ENCODE measurements at regions not wholly inside any gene's neighbourhood (a gene's known extent, or its start where the extent isn't known, plus 50 kb on each side); places are given as distances from the start of the nearest gene placed in this dataset.
A peak's percentile ranks its signal among the peaks of the same experiment; 100 is the strongest.

DNA sequence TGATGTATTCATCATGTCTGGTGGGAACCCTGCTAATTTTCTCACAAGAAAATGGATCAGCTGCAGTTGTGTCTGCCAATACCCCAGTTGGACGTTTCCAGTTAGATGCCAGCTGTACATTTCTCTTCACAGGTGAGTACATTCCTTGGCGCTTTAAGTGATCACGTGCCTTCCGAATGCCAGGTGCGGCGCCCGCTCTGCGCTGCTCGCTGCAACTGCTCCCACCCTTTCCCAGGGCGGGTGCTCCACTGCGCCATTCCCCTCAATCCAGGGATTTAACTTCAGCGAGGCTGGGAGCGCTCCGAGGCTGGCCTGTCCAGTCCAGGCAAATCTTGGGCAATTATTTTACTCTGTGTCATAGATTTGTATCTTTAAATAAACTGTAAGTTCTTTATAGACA is 225.0 kb upstream of the RAB6C start:
- Histone ChIP-seq H3K9me3 (ENCODE audit: control insufficient read depth in 2 of 2, low read length in 2 of 2) (no peaks in the 10 kb centered on the region), H3K36me3 (ENCODE audit: control insufficient read depth, insufficient read depth, low read length) (no peaks in the 10 kb centered on the region), H3K4me1 (ENCODE audit: control insufficient read depth, insufficient read depth, low read length, poor library complexity, severe bottlenecking) (no peaks in the 10 kb centered on the region), H3K4me3 (ENCODE audit: low read depth, low read length) (no peak overlapping the region), H3K27me3 (ENCODE audit: control insufficient read depth, insufficient read depth, low read length) (no peaks in the 10 kb centered on the region), H3K27ac (ENCODE audit: insufficient read depth, low read length, poor library complexity, severe bottlenecking) (no peak overlapping the region)
- DNase-seq = no peak
- Mint-ChIP-seq H3K9me3 (peaks cover 0 to 2% (median 0%) of the 10 kb centered on the region in 7 donors), H3K4me3 (no peak overlapping the region), H3K27ac (no peak overlapping the region), H3K36me3 (no peaks in the 10 kb centered on the region), H3K4me1 (no peaks in the 10 kb centered on the region), H3K27me3 (no peaks in the 10 kb centered on the region)
- ATAC-seq (ENCODE audit: low read depth in 2 of 2) = no peak

DNA sequence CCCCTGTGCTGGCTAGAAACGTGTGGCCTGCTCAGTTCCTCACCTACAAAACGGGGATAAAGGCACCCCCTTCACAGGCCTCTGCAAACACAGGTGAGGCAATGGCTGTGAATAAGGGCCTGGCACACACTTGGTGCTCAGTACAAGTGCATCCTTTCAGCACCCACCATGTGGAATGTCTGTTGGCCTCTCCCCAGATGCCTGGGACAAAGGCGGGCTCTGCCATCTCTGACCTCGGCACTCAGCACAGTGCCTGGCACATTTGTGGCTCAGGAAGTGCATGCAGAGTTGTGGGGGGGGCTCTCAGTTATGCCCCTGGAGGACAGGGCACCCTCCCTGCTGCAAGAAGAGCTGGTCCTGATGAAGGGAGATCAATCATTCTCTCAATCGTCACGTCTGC is 224.6 kb upstream of the RAB6C start:
- Mint-ChIP-seq H3K27ac (no peak overlapping the region), H3K9me3 (peaks cover 0 to 2% (median 0%) of the 10 kb centered on the region in 7 donors), H3K4me1 (no peaks in the 10 kb centered on the region), H3K4me3 (no peak overlapping the region), H3K36me3 (no peaks in the 10 kb centered on the region), H3K27me3 (no peaks in the 10 kb centered on the region)
- no peaks in the 10 kb centered on the region for H3K36me3 ChIP-seq (ENCODE audit: control insufficient read depth, insufficient read depth, low read length)
- no peaks in the 10 kb centered on the region for H3K4me1 ChIP-seq (ENCODE audit: control insufficient read depth, insufficient read depth, low read length, poor library complexity, severe bottlenecking)
- H3K27ac ChIP-seq (ENCODE audit: insufficient read depth, low read length, poor library complexity, severe bottlenecking) = no peak overlapping the region
- DNase-seq (no peak), ATAC-seq (ENCODE audit: low read depth in 2 of 2) (no peak)
- no peaks in the 10 kb centered on the region for H3K27me3 ChIP-seq (ENCODE audit: control insufficient read depth, insufficient read depth, low read length)
- no peaks in the 10 kb centered on the region for H3K9me3 ChIP-seq (ENCODE audit: control insufficient read depth in 2 of 2, low read length in 2 of 2)
- no peak overlapping the region for H3K4me3 ChIP-seq (ENCODE audit: low read depth, low read length)

GRCh38 chr2:129755786-129756185 is 223.7 kb upstream of the RAB6C start:
- no peaks in the 10 kb centered on the region for H3K36me3 Mint-ChIP-seq
- no peak overlapping the region for H3K4me3 Mint-ChIP-seq
- H3K4me1 Mint-ChIP-seq = no peaks in the 10 kb centered on the region
- DNase-seq (no peak), ATAC-seq (ENCODE audit: low read depth in 2 of 2) (no peak)
- Histone ChIP-seq H3K27me3 (ENCODE audit: control insufficient read depth, insufficient read depth, low read length) (no peaks in the 10 kb centered on the region), H3K9me3 (ENCODE audit: control insufficient read depth in 2 of 2, low read length in 2 of 2) (no peaks in the 10 kb centered on the region), H3K36me3 (ENCODE audit: control insufficient read depth, insufficient read depth, low read length) (no peaks in the 10 kb centered on the region), H3K4me1 (ENCODE audit: control insufficient read depth, insufficient read depth, low read length, poor library complexity, severe bottlenecking) (no peaks in the 10 kb centered on the region), H3K27ac (ENCODE audit: insufficient read depth, low read length, poor library complexity, severe bottlenecking) (no peak overlapping the region), H3K4me3 (ENCODE audit: low read depth, low read length) (no peak overlapping the region)
- peaks cover 0 to 1% (median 0%) of the 10 kb centered on the region in 7 donors for H3K9me3 Mint-ChIP-seq
- H3K27ac Mint-ChIP-seq = peak overlapping the region in 2 of 3 donors; percentile 29 to 57
- no peaks in the 10 kb centered on the region for H3K27me3 Mint-ChIP-seq

GRCh38 chr2:129756276-129756675 is 223.2 kb upstream of the RAB6C start:
- Mint-ChIP-seq H3K4me3 (no peak overlapping the region), H3K36me3 (no peaks in the 10 kb centered on the region), H3K27me3 (no peaks in the 10 kb centered on the region), H3K27ac (no peak overlapping the region), H3K9me3 (no peaks in the 10 kb centered on the region), H3K4me1 (no peaks in the 10 kb centered on the region)
- H3K27ac ChIP-seq (ENCODE audit: insufficient read depth, low read length, poor library complexity, severe bottlenecking) = no peak overlapping the region
- H3K4me1 ChIP-seq (ENCODE audit: control insufficient read depth, insufficient read depth, low read length, poor library complexity, severe bottlenecking) = no peaks in the 10 kb centered on the region
- DNase-seq (no peak), ATAC-seq (ENCODE audit: low read depth in 2 of 2) (no peak)
- no peak overlapping the region for H3K4me3 ChIP-seq (ENCODE audit: low read depth, low read length)
- no peaks in the 10 kb centered on the region for H3K36me3 ChIP-seq (ENCODE audit: control insufficient read depth, insufficient read depth, low read length)
- no peaks in the 10 kb centered on the region for H3K9me3 ChIP-seq (ENCODE audit: control insufficient read depth in 2 of 2, low read length in 2 of 2)
- no peaks in the 10 kb centered on the region for H3K27me3 ChIP-seq (ENCODE audit: control insufficient read depth, insufficient read depth, low read length)

DNA sequence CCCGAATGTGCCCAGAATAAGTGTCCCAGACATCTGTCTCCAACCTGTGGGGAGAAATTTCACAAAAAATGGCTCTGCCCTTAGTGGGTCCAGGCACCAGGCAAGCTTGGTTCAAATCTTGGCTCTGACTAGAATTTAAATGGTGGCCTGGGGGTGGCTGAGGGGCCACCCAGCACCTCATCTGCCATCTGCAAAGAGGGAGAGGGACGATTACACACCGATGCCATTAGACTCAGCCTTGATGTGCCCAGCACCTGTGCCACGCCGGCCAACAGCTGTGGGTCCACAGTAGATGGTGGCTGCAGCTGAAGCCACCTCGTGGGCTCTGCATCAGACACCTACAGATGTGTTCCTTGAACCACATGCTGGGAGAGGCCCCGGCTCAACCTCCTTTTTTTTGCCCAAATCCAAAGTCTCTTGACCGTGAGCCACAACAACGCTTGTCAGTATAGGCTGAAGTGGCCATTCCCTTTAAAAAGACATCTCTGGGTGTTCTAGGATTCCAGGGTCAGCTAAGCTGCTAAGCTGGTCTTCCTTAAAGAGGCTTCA is 222.0 kb upstream of the RAB6C start:
- DNase-seq (no peak), ATAC-seq (ENCODE audit: low read depth in 2 of 2) (no peak)
- Mint-ChIP-seq H3K27me3 (no peaks in the 10 kb centered on the region), H3K4me1 (no peaks in the 10 kb centered on the region), H3K9me3 (no peaks in the 10 kb centered on the region), H3K27ac (no peak overlapping the region), H3K36me3 (no peaks in the 10 kb centered on the region), H3K4me3 (no peak overlapping the region)
- Histone ChIP-seq H3K9me3 (ENCODE audit: control insufficient read depth in 2 of 2, low read length in 2 of 2) (no peaks in the 10 kb centered on the region), H3K4me1 (ENCODE audit: control insufficient read depth, insufficient read depth, low read length, poor library complexity, severe bottlenecking) (no peaks in the 10 kb centered on the region), H3K4me3 (ENCODE audit: low read depth, low read length) (no peak overlapping the region), H3K27me3 (ENCODE audit: control insufficient read depth, insufficient read depth, low read length) (no peaks in the 10 kb centered on the region), H3K36me3 (ENCODE audit: control insufficient read depth, insufficient read depth, low read length) (no peaks in the 10 kb centered on the region), H3K27ac (ENCODE audit: insufficient read depth, low read length, poor library complexity, severe bottlenecking) (no peak overlapping the region)

GRCh38 chr2:129757915-129758783 is 221.3 kb upstream of the RAB6C start:
- Mint-ChIP-seq H3K4me3 (peak overlapping the region in 2 of 4 donors; percentile 11 to 43), H3K9me3 (no peaks in the 10 kb centered on the region)

DNA sequence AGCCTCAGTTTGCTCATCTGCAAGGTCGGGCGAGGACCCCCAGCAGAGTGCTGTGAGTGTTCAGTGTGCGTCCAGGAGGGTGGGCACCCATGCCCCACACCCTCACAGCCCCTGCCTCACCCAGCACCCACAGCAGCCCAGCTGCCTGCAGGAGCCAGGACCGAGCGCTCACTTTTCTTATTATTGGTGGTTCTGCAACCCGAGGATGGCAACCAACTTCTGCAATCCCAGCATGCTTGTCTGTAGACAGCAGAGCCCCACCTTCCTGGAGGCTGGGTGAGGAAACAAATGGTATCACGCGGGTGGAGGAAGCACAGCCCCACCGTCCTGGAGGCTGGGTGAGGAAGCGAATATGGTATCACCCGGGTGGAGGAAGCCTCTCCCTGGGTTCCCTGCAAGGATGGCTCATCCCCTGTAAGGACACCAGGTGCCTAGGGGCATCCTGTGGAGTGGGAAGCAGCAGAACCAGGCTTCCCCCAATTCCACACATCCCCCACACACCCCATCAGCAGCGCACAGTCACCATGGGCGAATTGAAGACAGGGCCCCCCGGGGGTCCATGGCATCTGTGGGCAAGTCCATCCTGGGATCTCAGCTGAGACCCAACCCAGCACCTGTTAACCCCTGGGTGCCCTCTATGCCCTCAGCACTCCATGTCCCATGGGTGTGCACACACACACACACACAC is 220.5 kb upstream of the RAB6C start:
- no peak for DNase-seq
- H3K27ac ChIP-seq (ENCODE audit: insufficient read depth, low read length, poor library complexity, severe bottlenecking) = no peak overlapping the region
- no peaks in the 10 kb centered on the region for H3K4me1 ChIP-seq (ENCODE audit: control insufficient read depth, insufficient read depth, low read length, poor library complexity, severe bottlenecking)
- no peak overlapping the region for H3K4me3 ChIP-seq (ENCODE audit: low read depth, low read length)
- no peaks in the 10 kb centered on the region for H3K27me3 ChIP-seq (ENCODE audit: control insufficient read depth, insufficient read depth, low read length)
- Mint-ChIP-seq H3K9me3 (no peaks in the 10 kb centered on the region), H3K27ac (no peak overlapping the region), H3K36me3 (no peaks in the 10 kb centered on the region), H3K4me3 (peak overlapping the region in 2 of 4 donors; percentile 11 to 43), H3K4me1 (no peaks in the 10 kb centered on the region), H3K27me3 (no peaks in the 10 kb centered on the region)
- no peaks in the 10 kb centered on the region for H3K9me3 ChIP-seq (ENCODE audit: control insufficient read depth in 2 of 2, low read length in 2 of 2)
- ATAC-seq (ENCODE audit: low read depth in 2 of 2) = no peak
- H3K36me3 ChIP-seq (ENCODE audit: control insufficient read depth, insufficient read depth, low read length) = no peaks in the 10 kb centered on the region

More at GRCh38 chr2:129757915-129758783, 221.3 kb upstream of the RAB6C start:
- no peaks in the 10 kb centered on the region for H3K4me1 ChIP-seq (ENCODE audit: control insufficient read depth, insufficient read depth, low read length, poor library complexity, severe bottlenecking)
- no peak overlapping the region for H3K4me3 ChIP-seq (ENCODE audit: low read depth, low read length)
- H3K36me3 Mint-ChIP-seq = no peaks in the 10 kb centered on the region
- H3K27me3 Mint-ChIP-seq = no peaks in the 10 kb centered on the region
- H3K27ac ChIP-seq (ENCODE audit: insufficient read depth, low read length, poor library complexity, severe bottlenecking) = no peak overlapping the region
- H3K4me1 Mint-ChIP-seq = no peaks in the 10 kb centered on the region
- ATAC-seq (ENCODE audit: low read depth in 2 of 2) (no peak), DNase-seq (no peak)
- no peaks in the 10 kb centered on the region for H3K36me3 ChIP-seq (ENCODE audit: control insufficient read depth, insufficient read depth, low read length)
- H3K9me3 ChIP-seq (ENCODE audit: control insufficient read depth in 2 of 2, low read length in 2 of 2) = no peaks in the 10 kb centered on the region
- H3K27ac Mint-ChIP-seq = no peak overlapping the region
- no peaks in the 10 kb centered on the region for H3K27me3 ChIP-seq (ENCODE audit: control insufficient read depth, insufficient read depth, low read length)

All from CD4-positive, CD25-positive, alpha-beta regulatory T cell (primary cell).